ENCODE measurements at regions not wholly inside any gene's neighbourhood (a gene's known extent, or its start where the extent isn't known, plus 50 kb on each side); places are given as distances from the start of the nearest gene placed in this dataset.

- DNase-seq (ENCODE audit: low read depth, low spot score) = no peak
- in situ Hi-C loops (cut with HindIII; ENCODE audit: low sequenced_read_pairs) = no loop called here
- TF ChIP-seq CTCF (IDR thresholded peaks at IDR 0.05; ENCODE audit: low read depth, low read length) = no peak
- H3K4me3 ChIP-seq (ENCODE audit: low read depth, low read length) = no peak overlapping the region
These were observed 82.8 kb upstream of the OR5AK2 start for GRCh38 chr11:56905936-56906335.

GRCh38 chr11:56905442-56905841 is 83.3 kb upstream of the OR5AK2 start:
- no peak overlapping the region for H3K4me3 ChIP-seq (ENCODE audit: low read depth, low read length)
- in situ Hi-C loops (cut with HindIII; ENCODE audit: low sequenced_read_pairs) = no loop called here
- no peak for TF ChIP-seq CTCF (IDR thresholded peaks at IDR 0.05; ENCODE audit: low read depth, low read length)
- no peak for DNase-seq (ENCODE audit: low read depth, low spot score)

GRCh38 chr11:56898856-56899255 is 89.9 kb upstream of the OR5AK2 start:
- no peak for DNase-seq (ENCODE audit: low read depth, low spot score)
- no peak for TF ChIP-seq CTCF (IDR thresholded peaks at IDR 0.05; ENCODE audit: low read depth, low read length)
- no peak overlapping the region for H3K4me3 ChIP-seq (ENCODE audit: low read depth, low read length)
- in situ Hi-C loops (cut with HindIII; ENCODE audit: low sequenced_read_pairs) = no loop called here

GRCh38 chr11:56890584-56891305 is 98.0 kb upstream of the OR5AK2 start:
- DNase-seq (ENCODE audit: low read depth, low spot score) = no peak
- TF ChIP-seq CTCF (IDR thresholded peaks at IDR 0.05; ENCODE audit: low read depth, low read length) = no peak
- no peak overlapping the region for H3K4me3 ChIP-seq (ENCODE audit: low read depth, low read length)
- in situ Hi-C loops (cut with HindIII; ENCODE audit: low sequenced_read_pairs) = no loop called here

- no peak overlapping the region for H3K4me3 ChIP-seq (ENCODE audit: low read depth, low read length)
- in situ Hi-C loops (cut with HindIII; ENCODE audit: low sequenced_read_pairs) = no loop called here
- TF ChIP-seq CTCF (IDR thresholded peaks at IDR 0.05; ENCODE audit: low read depth, low read length) = no peak
- DNase-seq (ENCODE audit: low read depth, low spot score) = no peak
These were observed 98.7 kb upstream of the OR5AK2 start for GRCh38 chr11:56889986-56890385.

GRCh38 chr11:56887940-56888339 is 100.8 kb upstream of the OR5AK2 start:
- no peak for DNase-seq (ENCODE audit: low read depth, low spot score)
- in situ Hi-C loops (cut with HindIII; ENCODE audit: low sequenced_read_pairs) = no loop called here
- H3K4me3 ChIP-seq (ENCODE audit: low read depth, low read length) = no peak overlapping the region
- no peak for TF ChIP-seq CTCF (IDR thresholded peaks at IDR 0.05; ENCODE audit: low read depth, low read length)
